DND-41 (cell line): ENCODE measurements at regions not wholly inside any gene's neighbourhood (a gene's known extent, or its start where the extent isn't known, plus 50 kb on each side); places are given as distances from the start of the nearest gene placed in this dataset.

Source experiments
- ATAC-seq: fragments of 200-7000 bp; cut with Tn5 transposase; 3 replicates; pipeline ENCODE4 v1.9.1; 2021; ENCODE audit warnings: low read depth; ENCODE audit not compliant: insufficient read depth
- DNase-seq: peaks from one replicate; pipeline ENCODE4 v3.0.0-alpha.2; 2020
- H2AFZ ChIP-seq: 2 replicates; pipeline ENCODE4 v1.6.0; 2012; ENCODE audit warnings: low read depth, low read length
- H3K27ac ChIP-seq: 2 replicates; pipeline ENCODE4 v1.5.1; 2012; ENCODE audit warnings: low read length, inconsistent platforms
- H3K27me3 ChIP-seq: fragments of 200-600 bp; sonication (generic); 2 replicates; pipeline ENCODE4 v1.6.0; 2012; ENCODE audit warnings: low read length, mild to moderate bottlenecking, inconsistent platforms; ENCODE audit not compliant: insufficient read depth, poor library complexity
- H3K36me3 ChIP-seq: 2 replicates; pipeline ENCODE4 v1.5.1; 2012; ENCODE audit warnings: low read length, inconsistent platforms; ENCODE audit not compliant: insufficient read depth
- H3K4me1 ChIP-seq: 2 replicates; pipeline ENCODE4 v1.5.1; 2012; ENCODE audit warnings: mild to moderate bottlenecking, low read length; ENCODE audit not compliant: insufficient read depth
- H3K4me2 ChIP-seq: 2 replicates; pipeline ENCODE4 v1.6.0; 2012; ENCODE audit warnings: mild to moderate bottlenecking, moderate library complexity, low read length, inconsistent platforms; ENCODE audit not compliant: insufficient read depth
- H3K4me3 ChIP-seq, 2 experiments: fragments of 200-600 bp in 1 of 2; shearing (Covaris generic) in 1 of 2; 2 replicates each; pipeline ENCODE4 v1.5.1; 2012 to 2016; ENCODE audit warnings: inconsistent platforms in 2 of 2, low read length in 2 of 2, mild to moderate bottlenecking in 2 of 2, low read depth in 1 of 2, moderate library complexity in 1 of 2
- H3K79me2 ChIP-seq: 2 replicates; pipeline ENCODE4 v1.6.0; 2012; ENCODE audit warnings: low read length, inconsistent platforms; ENCODE audit not compliant: insufficient read depth
- H3K9ac ChIP-seq: 2 replicates; pipeline ENCODE4 v1.6.0; 2012; ENCODE audit warnings: low read depth, mild to moderate bottlenecking, inconsistent platforms, low read length, moderate library complexity
- H3K9me3 ChIP-seq: 2 replicates; pipeline ENCODE4 v1.5.1; 2012; ENCODE audit warnings: low read length, moderate library complexity, mild to moderate bottlenecking, inconsistent platforms; ENCODE audit not compliant: insufficient read depth, severe bottlenecking
- H4K20me1 ChIP-seq: 2 replicates; pipeline ENCODE4 v1.6.0; 2012; ENCODE audit warnings: low read length; ENCODE audit not compliant: insufficient read depth
- CTCF ChIP-seq: IDR thresholded peaks from 2 replicates; pipeline ENCODE4 v1.5.1; 2012; ENCODE audit warnings: borderline replicate concordance, low read length, moderate library complexity, mild to moderate bottlenecking; ENCODE audit not compliant: poor library complexity, severe bottlenecking; ENCODE audit errors: extremely low read depth
- EZH2 ChIP-seq: IDR thresholded peaks from 3 replicates; pipeline ENCODE4 v1.6.1; 2012; ENCODE audit warnings: borderline replicate concordance, low read depth, mild to moderate bottlenecking, moderate library complexity, low read length, inconsistent platforms; ENCODE audit not compliant: severe bottlenecking

- no peaks in the 10 kb centered on the region for H3K27me3 ChIP-seq
- DNase-seq = no peak
- no peak for ATAC-seq
- H3K79me2 ChIP-seq = no peaks in the 10 kb centered on the region
- TF ChIP-seq CTCF = no peak
- no peak for TF ChIP-seq EZH2
- H3K9me3 ChIP-seq = no peaks in the 10 kb centered on the region
- H3K27ac ChIP-seq = no peak overlapping the region
- no peak overlapping the region for H3K4me2 ChIP-seq
- H3K4me1 ChIP-seq = no peaks in the 10 kb centered on the region
- no peaks in the 10 kb centered on the region for H3K36me3 ChIP-seq
- no peak overlapping the region for H3K9ac ChIP-seq
- no peak overlapping the region for H3K4me3 ChIP-seq
- H4K20me1 ChIP-seq = no peaks in the 10 kb centered on the region
- no peak overlapping the region for H2AFZ ChIP-seq
Observed at GRCh38 chr15:38854506-38854905, 289.9 kb upstream of the RASGRP1 start.

GRCh38 chr15:38857814-38858213, 293.2 kb upstream of the RASGRP1 start:
- no peaks in the 10 kb centered on the region for H3K9me3 ChIP-seq
- ATAC-seq = no peak
- no peak for DNase-seq
- no peaks in the 10 kb centered on the region for H3K36me3 ChIP-seq
- H3K4me1 ChIP-seq = no peaks in the 10 kb centered on the region
- peaks cover 1% of the 10 kb centered on the region for H3K27me3 ChIP-seq
- TF ChIP-seq EZH2 (no peak), CTCF (no peak)
- no peak overlapping the region for H2AFZ ChIP-seq
- no peak overlapping the region for H3K4me3 ChIP-seq
- H3K9ac ChIP-seq = no peak overlapping the region
- H3K79me2 ChIP-seq = no peaks in the 10 kb centered on the region
- H4K20me1 ChIP-seq = no peaks in the 10 kb centered on the region
- H3K4me2 ChIP-seq = no peak overlapping the region
- H3K27ac ChIP-seq = no peak overlapping the region

- H3K9me3 ChIP-seq = no peaks in the 10 kb centered on the region
- no peaks in the 10 kb centered on the region for H3K4me1 ChIP-seq
- no peak for TF ChIP-seq CTCF
- no peak overlapping the region for H3K4me3 ChIP-seq
- H3K27me3 ChIP-seq = peaks cover 2% of the 10 kb centered on the region
- H3K9ac ChIP-seq = no peak overlapping the region
- DNase-seq (no peak), ATAC-seq (no peak)
- H4K20me1 ChIP-seq = no peaks in the 10 kb centered on the region
- H3K4me2 ChIP-seq = no peak overlapping the region
- H2AFZ ChIP-seq = no peak overlapping the region
- H3K36me3 ChIP-seq = no peaks in the 10 kb centered on the region
- no peaks in the 10 kb centered on the region for H3K79me2 ChIP-seq
- H3K27ac ChIP-seq = no peak overlapping the region
Observed at GRCh38 chr15:38859574-38859973, 295.0 kb upstream of the RASGRP1 start.

- ATAC-seq = no peak
- TF ChIP-seq EZH2 = no peak
- no peak for TF ChIP-seq CTCF
- Histone ChIP-seq H3K27me3 (peaks cover 5% of the 10 kb centered on the region), H3K4me3 (no peak overlapping the region), H2AFZ (no peak overlapping the region), H3K79me2 (no peaks in the 10 kb centered on the region), H3K36me3 (no peaks in the 10 kb centered on the region), H3K4me2 (no peak overlapping the region), H4K20me1 (no peaks in the 10 kb centered on the region), H3K4me1 (no peaks in the 10 kb centered on the region), H3K27ac (no peak overlapping the region), H3K9ac (no peak overlapping the region), H3K9me3 (no peaks in the 10 kb centered on the region)
- DNase-seq = no peak
Observed at GRCh38 chr15:38860253-38860652, 295.6 kb upstream of the RASGRP1 start.
